H9 (cell line): ENCODE measurements at regions not wholly inside any gene's neighbourhood (a gene's known extent, or its start where the extent isn't known, plus 50 kb on each side); places are given as distances from the start of the nearest gene placed in this dataset.

Experiments
- DNase-seq: peaks from one replicate; pipeline ENCODE4 v3.0.0-alpha.2; 2017
- H2AFZ ChIP-seq: one replicate; pipeline ENCODE4 v1.6.1; 2013; ENCODE audit warnings: mild to moderate bottlenecking, low read length, control low read depth, moderate library complexity
- H2AK5ac ChIP-seq: 2 replicates; pipeline ENCODE4 v1.6.1; 2013; ENCODE audit warnings: low read length, control low read depth, mixed read lengths; ENCODE audit not compliant: insufficient read length
- H2BK120ac ChIP-seq: one replicate; pipeline ENCODE4 v1.6.1; 2013; ENCODE audit warnings: low read depth, mild to moderate bottlenecking, low read length, control low read depth, inconsistent platforms; ENCODE audit not compliant: poor library complexity, severe bottlenecking
- H2BK12ac ChIP-seq: 2 replicates; pipeline ENCODE4 v1.6.1; 2013; ENCODE audit warnings: low read length, control low read depth, mixed read lengths, low read depth; ENCODE audit not compliant: insufficient read length
- H2BK15ac ChIP-seq: 2 replicates; pipeline ENCODE4 v1.6.1; 2013; ENCODE audit warnings: low read depth, low read length, control low read depth
- H2BK20ac ChIP-seq: one replicate; pipeline ENCODE4 v1.6.1; 2013; ENCODE audit warnings: low read depth, mild to moderate bottlenecking, low read length, control low read depth, inconsistent platforms; ENCODE audit not compliant: poor library complexity, severe bottlenecking
- H2BK5ac ChIP-seq: 2 replicates; pipeline ENCODE4 v1.6.1; 2013; ENCODE audit warnings: low read length, control low read depth, mixed read lengths; ENCODE audit not compliant: insufficient read length
- H3K14ac ChIP-seq: 2 replicates; pipeline ENCODE4 v1.6.1; 2013; ENCODE audit warnings: low read length, control low read depth; ENCODE audit not compliant: insufficient read depth
- H3K18ac ChIP-seq: 2 replicates; pipeline ENCODE4 v1.6.1; 2013; ENCODE audit warnings: low read depth, mild to moderate bottlenecking, mixed read lengths, low read length, control low read depth; ENCODE audit not compliant: insufficient read length
- H3K23ac ChIP-seq: 2 replicates; pipeline ENCODE4 v1.6.1; 2013; ENCODE audit warnings: low read length, control low read depth, mixed read lengths, low read depth; ENCODE audit not compliant: insufficient read length
- H3K23me2 ChIP-seq: 2 replicates; pipeline ENCODE4 v1.6.1; 2013; ENCODE audit warnings: low read depth, mild to moderate bottlenecking, mixed read lengths, low read length, control low read depth; ENCODE audit not compliant: insufficient read length, poor library complexity, severe bottlenecking
- H3K27ac ChIP-seq: 2 replicates; pipeline ENCODE4 v1.5.1; 2013; ENCODE audit warnings: low read length, control low read depth, mixed read lengths, low read depth; ENCODE audit not compliant: insufficient read length
- H3K27me3 ChIP-seq: 2 replicates; pipeline ENCODE4 v1.6.1; 2013; ENCODE audit warnings: low read length, control low read depth, inconsistent platforms; ENCODE audit not compliant: insufficient read depth
- H3K4ac ChIP-seq: 2 replicates; pipeline ENCODE4 v1.6.1; 2013; ENCODE audit warnings: low read depth, mild to moderate bottlenecking, control low read depth, inconsistent platforms, low read length, moderate library complexity
- H3K4me1 ChIP-seq: 2 replicates; pipeline ENCODE4 v1.6.1; 2013; ENCODE audit warnings: low read length, control low read depth, inconsistent platforms; ENCODE audit not compliant: insufficient read depth
- H3K4me2 ChIP-seq: 2 replicates; pipeline ENCODE4 v1.6.1; 2013; ENCODE audit warnings: low read length, control low read depth, mixed read lengths; ENCODE audit not compliant: insufficient read length, insufficient read depth
- H3K56ac ChIP-seq: 2 replicates; pipeline ENCODE4 v1.6.1; 2013; ENCODE audit warnings: low read depth, mild to moderate bottlenecking, mixed read lengths, low read length, control low read depth; ENCODE audit not compliant: insufficient read length
- H3K79me1 ChIP-seq: 2 replicates; pipeline ENCODE4 v1.6.1; 2013; ENCODE audit warnings: low read depth, mild to moderate bottlenecking, moderate library complexity, low read length, control low read depth, inconsistent platforms; ENCODE audit not compliant: insufficient read depth, poor library complexity, severe bottlenecking
- H3K79me2 ChIP-seq: 2 replicates; pipeline ENCODE4 v1.6.1; 2013; ENCODE audit warnings: low read length, control low read depth, inconsistent platforms; ENCODE audit not compliant: insufficient read depth
- H3K9ac ChIP-seq: 2 replicates; pipeline ENCODE4 v1.6.1; 2013; ENCODE audit warnings: low read length, control low read depth, mixed read lengths; ENCODE audit not compliant: insufficient read length; ENCODE audit errors: extremely low read depth
- H3K9me3 ChIP-seq: one replicate; pipeline ENCODE4 v1.6.1; 2013; ENCODE audit warnings: low read depth, low read length, inconsistent platforms; ENCODE audit not compliant: control insufficient read depth
- H3T11ph ChIP-seq: one replicate; pipeline ENCODE4 v1.6.1; 2013; ENCODE audit warnings: mild to moderate bottlenecking, low read length, control low read depth, inconsistent platforms
- H4K20me1 ChIP-seq: one replicate; pipeline ENCODE4 v1.6.1; 2013; ENCODE audit not compliant: control insufficient read depth, insufficient read length, insufficient read depth
- H4K5ac ChIP-seq: 2 replicates; pipeline ENCODE4 v1.6.1; 2013; ENCODE audit warnings: low read depth, mild to moderate bottlenecking, mixed read lengths, low read length, control low read depth; ENCODE audit not compliant: insufficient read length
- H4K8ac ChIP-seq: replicated peaks from 2 replicates; pipeline ENCODE4 v1.6.1; 2013; ENCODE audit warnings: low read length, control low read depth, mixed read lengths, low read depth; ENCODE audit not compliant: insufficient read length
- H4K91ac ChIP-seq: 2 replicates; pipeline ENCODE4 v1.6.1; 2013; ENCODE audit warnings: low read depth, mild to moderate bottlenecking, moderate library complexity, mixed read lengths, low read length, control low read depth; ENCODE audit not compliant: insufficient read length
- H3K27ac Mint-ChIP-seq, 3 experiments: 2 replicates in 2 of 3; 3 replicates in 1 of 3; pipeline ENCODE4 v1.8.0; 2020 to 2021; ENCODE audit warnings: mixed read lengths in 3 of 3, mild to moderate bottlenecking in 1 of 3, moderate library complexity in 1 of 3
- H3K27me3 Mint-ChIP-seq: 2 replicates; pipeline ENCODE4 v1.8.0; 2021; ENCODE audit warnings: low read depth, mild to moderate bottlenecking, moderate library complexity, mixed read lengths
- H3K36me3 Mint-ChIP-seq, 3 experiments: 2 replicates in 2 of 3; 3 replicates in 1 of 3; pipeline ENCODE4 v1.8.0; 2020 to 2021; ENCODE audit warnings: low read depth in 3 of 3, mixed read lengths in 3 of 3; ENCODE audit not compliant: insufficient read depth in 1 of 3
- H3K4me1 Mint-ChIP-seq, 2 experiments: 2 replicates each; pipeline ENCODE4 v1.8.0; 2020; ENCODE audit warnings: mixed read lengths in 2 of 2
- H3K4me3 Mint-ChIP-seq, 2 experiments: 2 replicates in 1 of 2; 3 replicates in 1 of 2; pipeline ENCODE4 v1.8.0; 2020 to 2021; ENCODE audit warnings: mild to moderate bottlenecking in 2 of 2, mixed read lengths in 2 of 2, moderate library complexity in 1 of 2
- H3K9me3 Mint-ChIP-seq, 2 experiments: 2 replicates in 1 of 2; 3 replicates in 1 of 2; pipeline ENCODE4 v1.8.0; 2020; ENCODE audit warnings: mild to moderate bottlenecking in 2 of 2, mixed read lengths in 2 of 2, moderate library complexity in 1 of 2
- WGBS: extraction: QIAGEN DNeasy Blood & Tissue Kit; methylation state at CpG from one replicate; pipeline ENCODE4 v1.1.7; 2013; ENCODE audit warnings: missing lambda C conversion rate, low lambda C conversion rate, mixed read lengths; ENCODE audit not compliant: insufficient read length; ENCODE audit errors: extremely low coverage; 5-methylcytosine and 5-hydroxymethylcytosine counted together
- TF ChIP-seq, protein P1 (sequence below): fragments of 200-600 bp; sonication (generic); conservative IDR thresholded peaks from 3 replicates; pipeline ENCODE4 v1.8.0; 2021; ENCODE audit warnings: antibody characterized with exemption, mild to moderate bottlenecking

- no peak overlapping the region for H3K27ac Mint-ChIP-seq
Observed at GRCh38 chr12:92439420-92439805, 263.4 kb upstream of the PLEKHG7 start.

More at GRCh38 chr12:92439420-92439805, 263.4 kb upstream of the PLEKHG7 start:
- H4K5ac ChIP-seq, result no peak overlapping the region
- H2BK15ac ChIP-seq, result no peak overlapping the region
- Mint-ChIP-seq H3K4me1 (peaks cover 8 to 9% of the 10 kb centered on the region in 2 experiments), H3K9me3 (peaks cover 0 to 2% of the 10 kb centered on the region in 2 experiments; a peak in 2 of 5 replicates), H3K36me3 (no peaks in the 10 kb centered on the region; a peak in 1 of 7 replicates), H3K27me3 (no peaks in the 10 kb centered on the region), H3K4me3 (no peak overlapping the region)
- no peak overlapping the region for H3T11ph ChIP-seq
- H3K27ac ChIP-seq, result no peak overlapping the region
- no peak for DNase-seq
- H3K23me2 ChIP-seq, result no peaks in the 10 kb centered on the region
- H2BK120ac ChIP-seq, result no peak overlapping the region
- H2BK5ac ChIP-seq, result no peak overlapping the region
- no peak overlapping the region for H3K23ac ChIP-seq
- H2AFZ ChIP-seq, result no peak overlapping the region
- H3K56ac ChIP-seq, result no peak overlapping the region
- TF ChIP-seq, protein P1, sequence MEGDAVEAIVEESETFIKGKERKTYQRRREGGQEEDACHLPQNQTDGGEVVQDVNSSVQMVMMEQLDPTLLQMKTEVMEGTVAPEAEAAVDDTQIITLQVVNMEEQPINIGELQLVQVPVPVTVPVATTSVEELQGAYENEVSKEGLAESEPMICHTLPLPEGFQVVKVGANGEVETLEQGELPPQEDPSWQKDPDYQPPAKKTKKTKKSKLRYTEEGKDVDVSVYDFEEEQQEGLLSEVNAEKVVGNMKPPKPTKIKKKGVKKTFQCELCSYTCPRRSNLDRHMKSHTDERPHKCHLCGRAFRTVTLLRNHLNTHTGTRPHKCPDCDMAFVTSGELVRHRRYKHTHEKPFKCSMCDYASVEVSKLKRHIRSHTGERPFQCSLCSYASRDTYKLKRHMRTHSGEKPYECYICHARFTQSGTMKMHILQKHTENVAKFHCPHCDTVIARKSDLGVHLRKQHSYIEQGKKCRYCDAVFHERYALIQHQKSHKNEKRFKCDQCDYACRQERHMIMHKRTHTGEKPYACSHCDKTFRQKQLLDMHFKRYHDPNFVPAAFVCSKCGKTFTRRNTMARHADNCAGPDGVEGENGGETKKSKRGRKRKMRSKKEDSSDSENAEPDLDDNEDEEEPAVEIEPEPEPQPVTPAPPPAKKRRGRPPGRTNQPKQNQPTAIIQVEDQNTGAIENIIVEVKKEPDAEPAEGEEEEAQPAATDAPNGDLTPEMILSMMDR, result no peak
- no peak overlapping the region for H3K9ac ChIP-seq
- H3K79me2 ChIP-seq, result no peaks in the 10 kb centered on the region
- H3K79me1 ChIP-seq, result no peaks in the 10 kb centered on the region
- H3K4me2 ChIP-seq, result no peak overlapping the region
- H3K4ac ChIP-seq, result no peak overlapping the region
- no peak overlapping the region for H2BK12ac ChIP-seq
- no peak overlapping the region for H4K91ac ChIP-seq
- H4K20me1 ChIP-seq, result no peaks in the 10 kb centered on the region
- no peak overlapping the region for H2AK5ac ChIP-seq
- H2BK20ac ChIP-seq, result no peak overlapping the region
- no peaks in the 10 kb centered on the region; the same call in 1 of the 2 replicates for H3K4me1 ChIP-seq
- H4K8ac ChIP-seq, result no peak overlapping the region
- no peaks in the 10 kb centered on the region for H3K27me3 ChIP-seq
- H3K9me3 ChIP-seq, result no peaks in the 10 kb centered on the region
- no peak overlapping the region for H3K18ac ChIP-seq
- no peak overlapping the region for H3K14ac ChIP-seq
- WGBS, result no CpG with 5 or more reads among the region's 1 CpG
